ENCODE measurements at regions not wholly inside any gene's neighbourhood (a gene's known extent, or its start where the extent isn't known, plus 50 kb on each side); places are given as distances from the start of the nearest gene placed in this dataset.

DNA sequence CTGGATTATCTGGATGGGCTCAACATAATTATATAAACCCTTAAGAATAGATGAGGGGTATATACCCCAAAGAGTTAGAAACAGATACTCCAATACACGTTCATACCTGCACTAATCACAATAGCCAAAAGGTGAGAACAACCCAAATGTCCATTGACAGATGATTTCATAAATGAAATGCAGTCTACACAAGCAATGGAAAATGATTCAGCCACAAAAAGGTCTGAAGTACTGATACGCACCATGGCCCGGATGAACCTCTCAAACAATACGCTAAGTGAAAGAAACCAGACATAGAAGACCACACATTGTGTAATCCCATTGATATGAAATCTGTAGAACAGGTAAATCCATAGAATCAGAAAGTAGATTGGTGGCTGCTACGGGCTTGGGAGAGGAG, 316.8 kb downstream of the LPIN1 start:
- ATAC-seq (no peak), DNase-seq (no peak)
- Histone ChIP-seq H3K36me3 (no peaks in the 10 kb centered on the region), H3K4me1 (no peaks in the 10 kb centered on the region), H3K9me3 (no peaks in the 10 kb centered on the region), H3K27ac (no peak overlapping the region), H3K27me3 (no peaks in the 10 kb centered on the region), H3K4me3 (no peak overlapping the region)
- intact Hi-C loops (cut with DNase I), result no loop called here
- no peak for TF ChIP-seq POLR2A (IDR thresholded peaks at IDR 0.05)
- no peak for TF ChIP-seq CTCF (IDR thresholded peaks at IDR 0.05)
- 55% methylated on average over 4 of the region's 5 CpGs for WGBS (ENCODE audit: insufficient coverage, low coverage, low lambda C conversion rate, missing lambda C conversion rate)

DNA sequence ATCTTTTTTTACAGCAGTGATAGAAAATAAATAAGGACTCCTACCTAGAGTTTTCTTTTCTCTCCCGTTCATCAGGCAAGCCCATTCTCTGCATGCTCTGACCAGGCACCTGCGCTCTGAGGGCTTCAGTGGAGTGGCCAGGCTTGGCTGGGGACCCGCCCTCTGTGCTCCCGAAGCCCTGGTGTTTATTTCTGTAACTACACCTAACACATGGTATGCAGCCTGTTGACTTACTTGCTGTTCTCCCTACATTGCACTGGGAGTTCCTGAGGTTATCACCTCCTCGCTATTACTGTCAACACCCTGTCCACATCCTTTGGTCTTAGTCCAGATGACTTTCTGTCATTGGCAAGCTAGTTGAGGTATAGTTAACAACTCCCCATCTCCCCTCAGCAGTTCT, 317.7 kb downstream of the LPIN1 start:
- TF ChIP-seq POLR2A (IDR thresholded peaks at IDR 0.05) (no peak), CTCF (IDR thresholded peaks at IDR 0.05) (no peak)
- H3K4me1 ChIP-seq, result no peaks in the 10 kb centered on the region
- DNase-seq, result no peak
- no peaks in the 10 kb centered on the region for H3K9me3 ChIP-seq
- intact Hi-C loops (cut with DNase I), result no loop called here
- 50% methylated on average over 4 of the region's 5 CpGs for WGBS (ENCODE audit: insufficient coverage, low coverage, low lambda C conversion rate, missing lambda C conversion rate)
- H3K36me3 ChIP-seq, result no peaks in the 10 kb centered on the region
- ATAC-seq, result peak; percentile 21 to 53 (median 42)
- no peak overlapping the region for H3K27ac ChIP-seq
- no peak overlapping the region for H3K4me3 ChIP-seq
- no peaks in the 10 kb centered on the region for H3K27me3 ChIP-seq

DNA sequence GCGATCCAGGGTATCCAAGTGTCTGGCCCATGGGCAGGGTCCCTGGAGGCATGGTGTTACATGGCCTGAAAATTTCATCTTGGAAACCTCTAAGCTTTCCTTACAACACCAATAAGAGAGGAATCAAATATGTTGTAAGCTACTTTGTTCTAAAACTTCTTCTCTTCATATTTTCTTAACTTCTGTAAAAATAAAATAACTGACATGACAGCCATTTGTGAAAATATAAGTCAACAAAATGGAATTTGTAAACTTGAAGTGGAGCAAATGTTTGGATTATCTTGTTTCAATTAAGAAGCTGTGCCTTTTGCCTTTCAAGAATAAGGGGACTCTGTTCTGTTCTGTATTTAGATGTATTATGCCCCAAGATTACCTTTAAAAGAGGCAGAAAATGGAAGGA, 319.7 kb downstream of the LPIN1 start:
- no peaks in the 10 kb centered on the region for H3K36me3 ChIP-seq
- no peak overlapping the region for H3K27ac ChIP-seq
- H3K4me3 ChIP-seq, result no peak overlapping the region
- no peaks in the 10 kb centered on the region for H3K9me3 ChIP-seq
- no peaks in the 10 kb centered on the region for H3K4me1 ChIP-seq
- intact Hi-C loops (cut with DNase I), result no loop called here
- no peaks in the 10 kb centered on the region for H3K27me3 ChIP-seq
- no peak for DNase-seq
- no peak for ATAC-seq
- 86% methylated on average over 1 of the region's 1 CpG for WGBS (ENCODE audit: insufficient coverage, low coverage, low lambda C conversion rate, missing lambda C conversion rate)
- no peak for TF ChIP-seq CTCF (IDR thresholded peaks at IDR 0.05)
- TF ChIP-seq POLR2A (IDR thresholded peaks at IDR 0.05), result no peak

- intact Hi-C loops (cut with DNase I), result no loop called here
- Histone ChIP-seq H3K9me3 (no peaks in the 10 kb centered on the region), H3K4me3 (no peak overlapping the region), H3K4me1 (no peaks in the 10 kb centered on the region), H3K36me3 (no peaks in the 10 kb centered on the region), H3K27me3 (no peaks in the 10 kb centered on the region), H3K27ac (no peak overlapping the region)
- WGBS (ENCODE audit: insufficient coverage, low coverage, low lambda C conversion rate, missing lambda C conversion rate), result 86% methylated on average over 1 of the region's 1 CpG
- TF ChIP-seq POLR2A (IDR thresholded peaks at IDR 0.05) (no peak), CTCF (IDR thresholded peaks at IDR 0.05) (no peak)
- DNase-seq (no peak), ATAC-seq (no peak)
Measured at GRCh38 chr2:12066986-12067385, 320.6 kb downstream of the LPIN1 start.

All from right lobe of liver (tissue), 6 donors.